Panc1 (cell line): ENCODE measurements at regions not wholly inside any gene's neighbourhood (a gene's known extent, or its start where the extent isn't known, plus 50 kb on each side); places are given as distances from the start of the nearest gene placed in this dataset.

ENCODE experiments used
- ATAC-seq: fragments of 200-7000 bp; cut with Tn5 transposase; 2 replicates; pipeline ENCODE4 v1.9.1; 2020; ENCODE audit warnings: mild to moderate bottlenecking, moderate library complexity
- BruUV-seq: library from RNA; stranded (reverse); fragments of 400-500 nt; replicated peaks from 2 replicates; lab custom pipeline; 2021; lab: Mats Ljungman, UMichigan
- CTCF ChIA-PET: fragments of 300-600 bp; sonication (Branson Sonifier 250); formaldehyde crosslinking; loops from one replicate; lab custom pipeline; 2022; ENCODE audit warnings: antibody characterized with exemption; lab: Charles Lee
- POLR2A ChIA-PET: fragments of 300-600 bp; sonication (Branson Sonifier 250); formaldehyde crosslinking; loops from one replicate; lab custom pipeline; 2022; ENCODE audit warnings: antibody characterized with exemption; lab: Charles Lee
- DNase-seq: peaks from one replicate; pipeline ENCODE4 v3.0.0-alpha.2; 2010; ENCODE audit warnings: low read depth, low spot score
- H3K27ac ChIP-seq: 2 replicates; pipeline ENCODE4 v1.5.1; 2011; ENCODE audit warnings: mild to moderate bottlenecking, low read length, inconsistent platforms
- H3K27me3 ChIP-seq: fragments of 200-500 bp; sonication (Bioruptor generic); 2 replicates; pipeline ENCODE4 v1.6.0; 2014; ENCODE audit warnings: low read length, inconsistent platforms; ENCODE audit not compliant: control insufficient read depth, insufficient read depth
- H3K36me3 ChIP-seq: fragments of 200-500 bp; sonication (Bioruptor generic); 2 replicates; pipeline ENCODE4 v1.5.1; 2014; ENCODE audit warnings: inconsistent platforms, mild to moderate bottlenecking, low read length, moderate library complexity; ENCODE audit not compliant: control insufficient read depth, insufficient read depth
- H3K4me1 ChIP-seq: 2 replicates; pipeline ENCODE4 v1.5.1; 2011; ENCODE audit warnings: inconsistent platforms, mild to moderate bottlenecking, low read length, moderate library complexity; ENCODE audit not compliant: control insufficient read depth, insufficient read depth
- H3K4me3 ChIP-seq, 2 experiments: 2 replicates each; pipeline ENCODE4 v1.5.1; 2011 to 2012; ENCODE audit warnings: low read depth in 2 of 2, low read length in 2 of 2, mild to moderate bottlenecking in 2 of 2, inconsistent platforms in 1 of 2, moderate library complexity in 1 of 2
- H3K9me3 ChIP-seq: fragments of 200-500 bp; sonication (Bioruptor generic); 2 replicates; pipeline ENCODE4 v1.5.1; 2014; ENCODE audit warnings: low read depth, mild to moderate bottlenecking, inconsistent platforms, low read length, moderate library complexity; ENCODE audit not compliant: control insufficient read depth, insufficient read depth
- CTCF ChIP-seq: fragments of 450-650 bp; IDR thresholded peaks from 2 replicates; pipeline ENCODE4 v1.5.1; 2017; ENCODE audit warnings: mild to moderate bottlenecking
- POLR2AphosphoS5 ChIP-seq: IDR thresholded peaks from 2 replicates; pipeline ENCODE4 v1.6.1; 2012; ENCODE audit warnings: mild to moderate bottlenecking, low read depth, low read length, moderate library complexity
- REST ChIP-seq, 2 experiments: IDR thresholded peaks; 2 replicates each; pipeline ENCODE4 v1.6.1; 2011 to 2012; ENCODE audit warnings: low read depth in 2 of 2, control low read depth in 1 of 2, low read length in 1 of 2, mild to moderate bottlenecking in 1 of 2, moderate library complexity in 1 of 2; ENCODE audit not compliant: insufficient read depth in 1 of 2
- SIN3A ChIP-seq: IDR thresholded peaks from 2 replicates; pipeline ENCODE4 v1.6.1; 2012; ENCODE audit warnings: low read depth, mild to moderate bottlenecking, low read length, moderate library complexity, borderline replicate concordance; ENCODE audit not compliant: insufficient read depth
- TCF7L2 ChIP-seq: IDR thresholded peaks from 2 replicates; pipeline ENCODE4 v1.6.1; 2011; ENCODE audit warnings: mild to moderate bottlenecking, low read depth, low read length, inconsistent platforms
- in situ Hi-C: cut with HindIII; loops from 2 replicates; pipeline ENCODE4 v1.10.0; 2016; ENCODE audit warnings: low sequenced_read_pairs, low pct_unique_long_range_greater_than_20kb
- intact Hi-C: fragments of 100-400 bp; cut with micrococcal nuclease; formaldehyde crosslinking; loops from one replicate; pipeline ENCODE4 v1.10.0; 2022; ENCODE audit not compliant: unreplicated experiment

- ChIA-PET POLR2A (no interaction called here), CTCF (no interaction called here)
- H3K4me3 ChIP-seq: no peak overlapping the region
- H3K4me1 ChIP-seq: no peaks in the 10 kb centered on the region
- in situ Hi-C loops (no loop called here), intact Hi-C loops (no loop called here)
- H3K36me3 ChIP-seq: no peaks in the 10 kb centered on the region
- H3K27me3 ChIP-seq: no peaks in the 10 kb centered on the region; the same call in 1 of the 2 replicates
- no TSS peak for BruUV-seq
- no peaks in the 10 kb centered on the region for H3K9me3 ChIP-seq
- no peak overlapping the region for H3K27ac ChIP-seq
- TF ChIP-seq CTCF (no peak), TCF7L2 (no peak), REST (IDR thresholded peaks at IDR 0.05; ENCODE audit: insufficient read depth in 1 of 2, low read depth in 2 of 2, low read length in 1 of 2) (no peak), SIN3A (no peak), POLR2AphosphoS5 (no peak)
- ATAC-seq (no peak), DNase-seq (no peak)
These were observed 109.3 kb upstream of the LRPAP1 start for GRCh38 chr4:3641501-3641900.

GRCh38 chr4:3640587-3640962, 108.4 kb upstream of the LRPAP1 start:
- BruUV-seq: no TSS peak
- DNase-seq: no peak

More at GRCh38 chr4:3640587-3640962, 108.4 kb upstream of the LRPAP1 start:
- intact Hi-C loops (no loop called here), in situ Hi-C loops (no loop called here)
- Histone ChIP-seq H3K27ac (no peak overlapping the region), H3K4me3 (no peak overlapping the region), H3K9me3 (no peaks in the 10 kb centered on the region), H3K4me1 (no peaks in the 10 kb centered on the region), H3K36me3 (no peaks in the 10 kb centered on the region), H3K27me3 (no peaks in the 10 kb centered on the region; the same call in 1 of the 2 replicates)
- ChIA-PET POLR2A (no interaction called here), CTCF (no interaction called here)
- TF ChIP-seq CTCF: no peak
- TF ChIP-seq TCF7L2: no peak
- no peak for TF ChIP-seq POLR2AphosphoS5
- TF ChIP-seq REST (IDR thresholded peaks at IDR 0.05; ENCODE audit: insufficient read depth in 1 of 2, low read depth in 2 of 2, low read length in 1 of 2): no peak
- no peak for ATAC-seq
